Neural progenitor cell (in vitro differentiated cells): ENCODE measurements at regions not wholly inside any gene's neighbourhood (a gene's known extent, or its start where the extent isn't known, plus 50 kb on each side); places are given as distances from the start of the nearest gene placed in this dataset.

ENCODE experiments used
- CTCF ChIP-seq: fragments of 200-600 bp; sonication (generic); IDR thresholded peaks from 2 replicates; pipeline ENCODE4 v1.5.1; 2017; ENCODE audit warnings: antibody characterized with exemption, mild to moderate bottlenecking
- EZH2 ChIP-seq: fragments of 200-600 bp; sonication (generic); IDR thresholded peaks from 2 replicates; pipeline ENCODE4 v1.6.1; 2017; ENCODE audit warnings: antibody characterized with exemption, mild to moderate bottlenecking, moderate library complexity
- EZH2phosphoT487 ChIP-seq: fragments of 200-600 bp; sonication (generic); IDR thresholded peaks from 2 replicates; pipeline ENCODE4 v1.6.1; 2017; ENCODE audit warnings: antibody characterized with exemption

- TF ChIP-seq CTCF (no peak), EZH2 (no peak), EZH2phosphoT487 (no peak)
These were observed 357.1 kb upstream of the TNP1 start for GRCh38 chr2:217216982-217217381.
